ENCODE measurements at regions not wholly inside any gene's neighbourhood (a gene's known extent, or its start where the extent isn't known, plus 50 kb on each side); places are given as distances from the start of the nearest gene placed in this dataset.

DNA sequence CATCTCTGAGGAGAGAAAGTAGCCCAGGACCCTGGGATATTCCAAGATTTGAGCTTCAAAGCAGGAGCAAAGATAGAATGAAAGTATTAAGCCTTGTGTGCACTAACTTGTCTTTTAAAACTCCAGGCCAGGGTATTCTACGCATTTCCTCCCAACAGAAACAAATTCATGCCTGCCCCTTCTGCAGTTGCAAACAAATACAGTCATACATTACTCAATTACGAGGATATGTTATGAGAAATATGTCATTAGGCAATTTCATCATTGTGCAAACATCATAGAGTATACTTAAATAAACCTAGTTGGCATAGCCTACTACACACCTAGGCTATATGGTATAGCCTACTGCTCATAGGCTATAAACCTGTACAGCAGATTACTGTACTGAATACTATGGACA is 154.5 kb upstream of the KIAA1217 start:
- H3K9me3 Mint-ChIP-seq (ENCODE audit: unreplicated experiment) = peaks cover 25% of the 10 kb centered on the region

DNA sequence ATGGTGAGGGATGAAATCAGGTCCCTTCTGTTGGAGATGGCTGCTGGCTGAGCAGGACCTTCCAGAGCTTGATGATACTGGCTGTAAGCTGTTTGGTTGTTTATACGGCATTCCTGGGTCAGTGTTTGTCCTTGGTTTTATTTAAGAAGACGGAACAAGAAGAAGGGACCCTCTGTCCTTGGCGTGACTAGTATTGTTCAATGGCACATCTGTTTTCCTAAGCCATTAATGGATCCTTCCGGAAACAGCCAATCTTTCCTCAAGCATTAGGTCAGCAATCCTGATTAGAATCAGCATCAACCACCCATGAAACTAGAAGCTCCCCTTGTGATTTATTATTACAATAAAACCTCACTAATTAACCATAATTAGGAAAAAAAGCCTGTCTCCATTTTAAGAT is 128.7 kb upstream of the KIAA1217 start:
- Mint-ChIP-seq H3K27ac (ENCODE audit: unreplicated experiment) (no peak overlapping the region), H3K4me1 (ENCODE audit: unreplicated experiment) (no peaks in the 10 kb centered on the region), H3K9me3 (ENCODE audit: unreplicated experiment) (peaks cover 6% of the 10 kb centered on the region), H3K4me3 (ENCODE audit: unreplicated experiment) (no peak overlapping the region), H3K27me3 (ENCODE audit: unreplicated experiment) (no peaks in the 10 kb centered on the region), H3K36me3 (ENCODE audit: unreplicated experiment) (no peaks in the 10 kb centered on the region)
- TF ChIP-seq, protein P1, sequence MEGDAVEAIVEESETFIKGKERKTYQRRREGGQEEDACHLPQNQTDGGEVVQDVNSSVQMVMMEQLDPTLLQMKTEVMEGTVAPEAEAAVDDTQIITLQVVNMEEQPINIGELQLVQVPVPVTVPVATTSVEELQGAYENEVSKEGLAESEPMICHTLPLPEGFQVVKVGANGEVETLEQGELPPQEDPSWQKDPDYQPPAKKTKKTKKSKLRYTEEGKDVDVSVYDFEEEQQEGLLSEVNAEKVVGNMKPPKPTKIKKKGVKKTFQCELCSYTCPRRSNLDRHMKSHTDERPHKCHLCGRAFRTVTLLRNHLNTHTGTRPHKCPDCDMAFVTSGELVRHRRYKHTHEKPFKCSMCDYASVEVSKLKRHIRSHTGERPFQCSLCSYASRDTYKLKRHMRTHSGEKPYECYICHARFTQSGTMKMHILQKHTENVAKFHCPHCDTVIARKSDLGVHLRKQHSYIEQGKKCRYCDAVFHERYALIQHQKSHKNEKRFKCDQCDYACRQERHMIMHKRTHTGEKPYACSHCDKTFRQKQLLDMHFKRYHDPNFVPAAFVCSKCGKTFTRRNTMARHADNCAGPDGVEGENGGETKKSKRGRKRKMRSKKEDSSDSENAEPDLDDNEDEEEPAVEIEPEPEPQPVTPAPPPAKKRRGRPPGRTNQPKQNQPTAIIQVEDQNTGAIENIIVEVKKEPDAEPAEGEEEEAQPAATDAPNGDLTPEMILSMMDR (IDR thresholded peaks at IDR 0.05) = no peak
- no peak for DNase-seq (ENCODE audit: extremely low spot score, unreplicated experiment)

More for the DNA sequence above, 154.5 kb upstream of the KIAA1217 start:
- no peaks in the 10 kb centered on the region for H3K4me1 Mint-ChIP-seq (ENCODE audit: unreplicated experiment)
- DNase-seq (ENCODE audit: extremely low spot score, unreplicated experiment) = no peak
- H3K27me3 Mint-ChIP-seq (ENCODE audit: unreplicated experiment) = no peaks in the 10 kb centered on the region
- no peaks in the 10 kb centered on the region for H3K36me3 Mint-ChIP-seq (ENCODE audit: unreplicated experiment)
- TF ChIP-seq, protein P1 (IDR thresholded peaks at IDR 0.05) = no peak
- no peak overlapping the region for H3K4me3 Mint-ChIP-seq (ENCODE audit: unreplicated experiment)
- H3K27ac Mint-ChIP-seq (ENCODE audit: unreplicated experiment) = no peak overlapping the region

DNA sequence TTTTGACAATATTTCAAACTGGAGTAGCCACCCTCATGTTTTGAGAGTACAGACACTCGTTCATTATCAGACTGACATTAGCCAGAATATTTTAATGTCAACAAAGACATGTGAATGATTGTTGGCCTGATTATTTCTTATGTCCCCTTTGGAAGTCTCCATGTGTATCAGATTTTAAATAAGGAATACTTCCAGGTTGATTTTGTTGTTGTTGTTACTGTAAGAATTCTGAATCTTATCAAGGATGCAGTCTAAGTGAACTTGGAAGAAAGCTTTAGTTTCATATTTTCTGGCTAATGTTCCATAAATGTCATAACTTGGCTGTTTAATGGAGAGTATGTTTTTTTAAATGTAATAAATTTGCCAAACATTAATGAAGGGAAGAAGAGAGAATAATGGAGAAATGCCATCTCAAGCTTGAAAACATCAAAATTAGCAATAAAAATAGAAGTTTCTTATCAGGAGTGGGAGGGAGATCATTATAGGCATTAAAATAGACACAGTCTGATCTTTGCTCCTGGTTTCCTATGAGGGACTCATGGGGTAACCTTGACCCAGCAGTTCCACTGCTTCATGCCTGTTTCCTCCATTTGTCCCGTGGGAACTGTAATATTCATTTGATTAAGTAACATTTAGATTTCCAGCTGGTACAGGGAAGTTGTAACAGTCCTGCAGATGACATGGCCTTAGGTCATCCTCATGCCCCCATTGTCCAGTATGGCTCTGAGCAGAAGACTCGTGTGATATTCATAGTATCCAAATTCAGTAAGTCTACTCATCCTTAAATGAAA is 122.4 kb upstream of the KIAA1217 start:
- no peak for DNase-seq (ENCODE audit: extremely low spot score, unreplicated experiment)
- H3K36me3 Mint-ChIP-seq (ENCODE audit: unreplicated experiment) = no peaks in the 10 kb centered on the region
- TF ChIP-seq, protein P1 (IDR thresholded peaks at IDR 0.05) = no peak
- no peaks in the 10 kb centered on the region for H3K4me1 Mint-ChIP-seq (ENCODE audit: unreplicated experiment)
- no peak overlapping the region for H3K4me3 Mint-ChIP-seq (ENCODE audit: unreplicated experiment)
- H3K27ac Mint-ChIP-seq (ENCODE audit: unreplicated experiment) = no peak overlapping the region
- no peaks in the 10 kb centered on the region for H3K27me3 Mint-ChIP-seq (ENCODE audit: unreplicated experiment)
- peaks cover 22% of the 10 kb centered on the region for H3K9me3 Mint-ChIP-seq (ENCODE audit: unreplicated experiment)

DNA sequence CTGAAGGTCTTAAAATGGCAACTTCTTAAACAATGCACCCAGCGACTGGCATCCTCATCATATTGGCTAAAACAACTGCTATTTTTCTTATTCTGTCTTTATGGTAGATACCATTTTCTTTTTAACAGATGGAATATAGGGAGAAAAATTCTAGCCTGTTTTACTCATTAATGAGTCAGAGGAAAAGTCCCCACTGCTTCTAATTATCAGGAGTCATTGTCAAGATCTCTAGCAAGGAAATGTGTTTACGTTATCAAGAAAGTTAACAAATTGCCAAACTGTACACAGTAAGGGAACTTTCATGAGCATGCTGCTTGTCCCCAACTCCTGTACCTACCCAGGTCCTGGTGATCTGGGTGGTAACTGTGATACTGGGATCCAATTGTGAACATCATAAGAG is 117.7 kb upstream of the KIAA1217 start:
- no peak for DNase-seq (ENCODE audit: extremely low spot score, unreplicated experiment)
- Mint-ChIP-seq H3K36me3 (ENCODE audit: unreplicated experiment) (no peaks in the 10 kb centered on the region), H3K4me1 (ENCODE audit: unreplicated experiment) (no peaks in the 10 kb centered on the region), H3K27ac (ENCODE audit: unreplicated experiment) (no peak overlapping the region), H3K4me3 (ENCODE audit: unreplicated experiment) (no peak overlapping the region), H3K27me3 (ENCODE audit: unreplicated experiment) (no peaks in the 10 kb centered on the region), H3K9me3 (ENCODE audit: unreplicated experiment) (peaks cover 33% of the 10 kb centered on the region)
- TF ChIP-seq, protein P1 (IDR thresholded peaks at IDR 0.05) = no peak

DNA sequence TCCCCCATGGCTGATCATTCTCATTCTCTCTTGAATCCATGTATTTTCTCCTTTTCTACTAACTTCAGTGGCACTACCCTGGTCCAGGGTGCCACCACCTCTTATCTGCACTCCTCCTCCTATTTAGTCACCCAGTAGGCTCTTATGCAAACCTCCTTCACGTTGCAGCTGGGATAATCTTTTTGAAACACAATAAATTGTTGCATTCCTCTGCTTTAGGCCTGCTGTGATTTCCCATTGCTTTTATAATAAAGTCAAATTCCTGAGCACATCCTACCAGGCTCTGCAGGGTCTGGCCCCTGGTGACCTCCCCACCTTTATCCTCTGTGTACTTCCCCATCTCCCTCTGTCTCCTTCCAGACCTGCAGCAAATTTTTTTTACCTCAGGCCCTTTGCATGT is 112.7 kb upstream of the KIAA1217 start:
- no peak for DNase-seq (ENCODE audit: extremely low spot score, unreplicated experiment)

More for the DNA sequence above, 112.7 kb upstream of the KIAA1217 start:
- TF ChIP-seq, protein P1 (IDR thresholded peaks at IDR 0.05) = no peak
- Mint-ChIP-seq H3K4me1 (ENCODE audit: unreplicated experiment) (no peaks in the 10 kb centered on the region), H3K27me3 (ENCODE audit: unreplicated experiment) (no peaks in the 10 kb centered on the region), H3K36me3 (ENCODE audit: unreplicated experiment) (no peaks in the 10 kb centered on the region), H3K9me3 (ENCODE audit: unreplicated experiment) (peaks cover 23% of the 10 kb centered on the region), H3K27ac (ENCODE audit: unreplicated experiment) (no peak overlapping the region), H3K4me3 (ENCODE audit: unreplicated experiment) (no peak overlapping the region)

All from osteocyte (in vitro differentiated cells).